ENCODE measurements at regions not wholly inside any gene's neighbourhood (a gene's known extent, or its start where the extent isn't known, plus 50 kb on each side); places are given as distances from the start of the nearest gene placed in this dataset.

GRCh38 chr10:44044549-44044948, 340.3 kb downstream of the CXCL12 start:
- POLR2A ChIA-PET, result no interaction called here
- Histone ChIP-seq H3K27me3 (ENCODE audit: control insufficient read depth, insufficient read depth, low read length) (no peaks in the 10 kb centered on the region; the same call in 1 of the 2 replicates), H3K36me3 (ENCODE audit: control insufficient read depth, insufficient read depth, low read length) (no peaks in the 10 kb centered on the region), H3K4me3 (ENCODE audit: low read depth, low read length) (no peak overlapping the region)
- peak; percentile 10; the same call in 1 of the 2 replicates for TF ChIP-seq CTCF (IDR thresholded peaks at IDR 0.05; ENCODE audit: insufficient read depth, low read depth, low read length)
- no peak for DNase-seq (ENCODE audit: low read depth)
- CTCF ChIA-PET, result interaction anchor here (0.9 to 2.1 kb wide), 5 partner anchors 8 to 358 kb away, joined by 3 to 7 read pairs (median 4); no protein-coding TSS in a partner anchor

- no peak for TF ChIP-seq CTCF (IDR thresholded peaks at IDR 0.05; ENCODE audit: insufficient read depth, low read depth, low read length)
- H3K27me3 ChIP-seq (ENCODE audit: control insufficient read depth, insufficient read depth, low read length), result no peaks in the 10 kb centered on the region; the same call in 1 of the 2 replicates
- ChIA-PET POLR2A (no interaction called here), CTCF (interaction anchor here (1.4 to 2.1 kb wide), 4 partner anchors 7 to 357 kb away, joined by 4 to 7 read pairs (median 6); no protein-coding TSS in a partner anchor)
- no peaks in the 10 kb centered on the region for H3K36me3 ChIP-seq (ENCODE audit: control insufficient read depth, insufficient read depth, low read length)
- H3K4me3 ChIP-seq (ENCODE audit: low read depth, low read length), result no peak overlapping the region
- DNase-seq (ENCODE audit: low read depth), result no peak
Measured at GRCh38 chr10:44043646-44044375, 341.1 kb downstream of the CXCL12 start.

- H3K4me3 ChIP-seq (ENCODE audit: low read depth, low read length), result no peak overlapping the region
- ChIA-PET POLR2A (no interaction called here), CTCF (interaction anchor here (2.0 kb wide), 1 partner anchor 357 kb away, joined by 4 read pairs; no protein-coding TSS in a partner anchor)
- no peaks in the 10 kb centered on the region; the same call in 1 of the 2 replicates for H3K27me3 ChIP-seq (ENCODE audit: control insufficient read depth, insufficient read depth, low read length)
- no peak for TF ChIP-seq CTCF (IDR thresholded peaks at IDR 0.05; ENCODE audit: insufficient read depth, low read depth, low read length)
- no peak for DNase-seq (ENCODE audit: low read depth)
- H3K36me3 ChIP-seq (ENCODE audit: control insufficient read depth, insufficient read depth, low read length), result no peaks in the 10 kb centered on the region
Measured at GRCh38 chr10:44042926-44043602, 341.8 kb downstream of the CXCL12 start.

GRCh38 chr10:44042075-44042770, 342.7 kb downstream of the CXCL12 start:
- no peak for TF ChIP-seq CTCF (IDR thresholded peaks at IDR 0.05; ENCODE audit: insufficient read depth, low read depth, low read length)
- CTCF ChIA-PET, result no interaction called here
- Histone ChIP-seq H3K27me3 (ENCODE audit: control insufficient read depth, insufficient read depth, low read length) (no peaks in the 10 kb centered on the region; the same call in 1 of the 2 replicates), H3K4me3 (ENCODE audit: low read depth, low read length) (no peak overlapping the region), H3K36me3 (ENCODE audit: control insufficient read depth, insufficient read depth, low read length) (no peaks in the 10 kb centered on the region)
- DNase-seq (ENCODE audit: low read depth), result no peak
- POLR2A ChIA-PET, result no interaction called here

- CTCF ChIA-PET, result no interaction called here
- H3K36me3 ChIP-seq (ENCODE audit: control insufficient read depth, insufficient read depth, low read length), result no peaks in the 10 kb centered on the region
- no peaks in the 10 kb centered on the region; the same call in 1 of the 2 replicates for H3K27me3 ChIP-seq (ENCODE audit: control insufficient read depth, insufficient read depth, low read length)
- no peak for DNase-seq (ENCODE audit: low read depth)
- POLR2A ChIA-PET, result no interaction called here
- TF ChIP-seq CTCF (IDR thresholded peaks at IDR 0.05; ENCODE audit: insufficient read depth, low read depth, low read length), result no peak
- H3K4me3 ChIP-seq (ENCODE audit: low read depth, low read length), result no peak overlapping the region
Measured at GRCh38 chr10:44039599-44039998, 345.3 kb downstream of the CXCL12 start.
